ENCODE measurements at regions not wholly inside any gene's neighbourhood (a gene's known extent, or its start where the extent isn't known, plus 50 kb on each side); places are given as distances from the start of the nearest gene placed in this dataset.
A peak's percentile ranks its signal among the peaks of the same experiment; 100 is the strongest.

DNA sequence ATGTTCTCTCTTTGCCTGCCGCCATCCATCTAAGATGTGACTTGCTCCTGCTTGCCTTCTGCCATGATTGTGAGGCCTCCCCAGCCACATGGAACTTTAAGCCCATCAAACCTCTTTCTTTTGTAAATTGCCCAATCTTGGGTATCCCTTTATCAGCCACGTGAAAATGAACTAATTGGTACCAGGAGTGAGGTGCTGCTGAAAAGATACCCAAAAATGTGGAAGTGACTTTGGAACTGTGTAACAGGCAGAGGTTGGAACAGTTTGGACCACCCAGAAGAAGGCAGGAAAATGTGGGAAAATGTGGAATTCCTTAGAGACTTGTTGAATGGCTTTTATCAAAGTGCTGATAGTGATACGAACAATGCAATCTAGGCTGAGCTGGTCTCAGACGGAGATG lies 694.9 kb downstream of the FRK start:
- peaks cover 5 to 12% (median 10%) of the 10 kb centered on the region in 3 donors for H3K9me3 Mint-ChIP-seq
- H3K27me3 Mint-ChIP-seq, result no peaks in the 10 kb centered on the region

GRCh38 chr6:115363379-115363778 lies 697.3 kb downstream of the FRK start:
- Mint-ChIP-seq H3K9me3 (peaks cover 5 to 12% (median 10%) of the 10 kb centered on the region in 3 donors), H3K4me3 (no peak overlapping the region), H3K4me1 (no peaks in the 10 kb centered on the region), H3K27me3 (no peaks in the 10 kb centered on the region), H3K36me3 (no peaks in the 10 kb centered on the region), H3K27ac (no peak overlapping the region)

More for the DNA sequence above, 694.9 kb downstream of the FRK start:
- Mint-ChIP-seq H3K4me3 (no peak overlapping the region), H3K36me3 (no peaks in the 10 kb centered on the region), H3K27ac (peak overlapping the region in 1 of 3 donors; percentile 24), H3K4me1 (no peaks in the 10 kb centered on the region)

DNA sequence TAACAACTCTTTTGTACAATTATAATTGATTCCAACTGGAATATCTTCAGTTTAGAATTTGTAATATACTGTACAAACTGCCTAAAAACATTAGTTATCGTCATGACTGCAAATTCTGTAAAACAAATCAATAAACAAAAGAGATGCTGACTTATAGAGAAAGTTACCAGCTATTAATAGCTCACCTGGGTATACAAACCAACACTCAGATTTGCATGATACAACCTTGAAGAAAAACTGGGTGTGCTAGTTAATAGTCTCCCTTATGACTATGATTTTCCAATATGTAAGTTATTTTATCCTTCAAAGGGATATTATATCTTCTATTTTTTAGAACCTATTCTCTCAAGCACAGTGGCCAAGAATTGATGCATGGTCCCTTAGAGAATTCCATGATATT lies 698.5 kb downstream of the FRK start:
- Mint-ChIP-seq H3K9me3 (peaks cover 5 to 12% (median 10%) of the 10 kb centered on the region in 3 donors), H3K27me3 (no peaks in the 10 kb centered on the region), H3K36me3 (no peaks in the 10 kb centered on the region), H3K4me3 (no peak overlapping the region), H3K27ac (no peak overlapping the region), H3K4me1 (no peaks in the 10 kb centered on the region)

GRCh38 chr6:115360602-115361325 lies 699.9 kb downstream of the FRK start:
- H3K27ac Mint-ChIP-seq, result no peak overlapping the region
- H3K4me1 Mint-ChIP-seq, result no peaks in the 10 kb centered on the region

GRCh38 chr6:115358616-115359015 lies 702.1 kb downstream of the FRK start:
- Mint-ChIP-seq H3K9me3 (peaks cover 0 to 7% (median 2%) of the 10 kb centered on the region in 3 donors), H3K4me1 (no peaks in the 10 kb centered on the region), H3K4me3 (no peak overlapping the region), H3K27me3 (no peaks in the 10 kb centered on the region), H3K27ac (no peak overlapping the region), H3K36me3 (no peaks in the 10 kb centered on the region)

More at GRCh38 chr6:115360602-115361325, 699.9 kb downstream of the FRK start:
- Mint-ChIP-seq H3K36me3 (no peaks in the 10 kb centered on the region), H3K4me3 (no peak overlapping the region), H3K9me3 (peaks cover 4 to 7% (median 7%) of the 10 kb centered on the region in 3 donors), H3K27me3 (no peaks in the 10 kb centered on the region)

- H3K4me1 Mint-ChIP-seq, result no peaks in the 10 kb centered on the region
- no peak overlapping the region for H3K4me3 Mint-ChIP-seq
- H3K27ac Mint-ChIP-seq, result no peak overlapping the region
- H3K9me3 Mint-ChIP-seq, result peaks cover 0 to 7% (median 2%) of the 10 kb centered on the region in 3 donors
- H3K27me3 Mint-ChIP-seq, result no peaks in the 10 kb centered on the region
- no peaks in the 10 kb centered on the region for H3K36me3 Mint-ChIP-seq
Measured at GRCh38 chr6:115356371-115356770, 704.3 kb downstream of the FRK start.

DNA sequence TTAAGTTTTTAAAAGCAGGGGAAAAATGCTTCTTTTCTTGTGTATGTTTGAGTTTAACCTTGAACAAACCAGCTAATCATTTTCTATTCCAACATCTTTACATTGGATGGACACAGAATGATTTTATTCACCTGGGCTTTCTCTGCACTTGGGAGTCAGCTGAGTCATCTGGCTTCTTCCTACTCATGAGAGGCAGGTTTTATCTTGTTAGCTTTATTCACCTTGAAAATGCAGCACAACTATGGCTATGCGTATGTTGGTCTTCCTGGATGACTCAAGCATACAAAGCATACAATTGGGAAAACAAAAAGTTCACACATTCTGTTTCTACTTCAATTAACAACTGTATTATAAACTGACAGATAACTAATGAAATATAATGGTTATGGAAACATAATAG lies 737.7 kb downstream of the FRK start:
- Mint-ChIP-seq H3K4me3 (no peak overlapping the region), H3K9me3 (no peaks in the 10 kb centered on the region), H3K27ac (no peak overlapping the region), H3K27me3 (no peaks in the 10 kb centered on the region), H3K36me3 (no peaks in the 10 kb centered on the region), H3K4me1 (no peaks in the 10 kb centered on the region)

- Mint-ChIP-seq H3K27ac (no peak overlapping the region), H3K27me3 (no peaks in the 10 kb centered on the region), H3K36me3 (no peaks in the 10 kb centered on the region), H3K4me1 (no peaks in the 10 kb centered on the region), H3K4me3 (no peak overlapping the region), H3K9me3 (no peaks in the 10 kb centered on the region)
Measured at GRCh38 chr6:115319823-115320222, 740.9 kb downstream of the FRK start.

DNA sequence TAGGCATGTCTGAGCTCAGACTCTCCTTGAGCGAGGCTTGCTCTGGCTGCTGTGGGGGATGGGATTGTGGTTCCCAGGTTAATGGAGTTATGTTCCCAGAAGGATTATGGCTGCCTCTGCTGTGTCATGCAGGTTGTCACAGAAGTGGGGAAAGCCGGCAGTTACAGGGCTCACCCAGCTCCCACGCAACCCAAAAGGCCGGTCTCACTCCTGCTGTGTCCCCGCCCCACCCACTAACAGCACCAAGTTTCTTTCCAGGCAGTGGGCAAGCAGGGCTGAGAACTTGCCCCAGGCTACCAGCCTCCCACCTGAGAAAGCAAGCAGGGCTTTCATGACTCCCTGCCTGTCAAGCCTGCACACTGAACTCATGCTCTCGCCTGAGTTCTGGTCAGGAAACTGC lies 750.5 kb downstream of the FRK start:
- Mint-ChIP-seq H3K36me3 (no peaks in the 10 kb centered on the region), H3K27me3 (no peaks in the 10 kb centered on the region)

GRCh38 chr6:115302731-115303130 lies 758.0 kb downstream of the FRK start:
- H3K4me1 Mint-ChIP-seq, result peaks cover 0 to 2% (median 0%) of the 10 kb centered on the region in 3 donors
- H3K27ac Mint-ChIP-seq, result no peak overlapping the region
- H3K4me3 Mint-ChIP-seq, result no peak overlapping the region
- H3K9me3 Mint-ChIP-seq, result peaks cover 0 to 5% (median 3%) of the 10 kb centered on the region in 3 donors
- no peaks in the 10 kb centered on the region for H3K36me3 Mint-ChIP-seq
- no peaks in the 10 kb centered on the region for H3K27me3 Mint-ChIP-seq

More for the DNA sequence above, 750.5 kb downstream of the FRK start:
- Mint-ChIP-seq H3K27ac (no peak overlapping the region), H3K4me1 (peaks cover 0 to 2% (median 0%) of the 10 kb centered on the region in 3 donors), H3K9me3 (peaks cover 2 to 14% (median 3%) of the 10 kb centered on the region in 3 donors), H3K4me3 (no peak overlapping the region)

DNA sequence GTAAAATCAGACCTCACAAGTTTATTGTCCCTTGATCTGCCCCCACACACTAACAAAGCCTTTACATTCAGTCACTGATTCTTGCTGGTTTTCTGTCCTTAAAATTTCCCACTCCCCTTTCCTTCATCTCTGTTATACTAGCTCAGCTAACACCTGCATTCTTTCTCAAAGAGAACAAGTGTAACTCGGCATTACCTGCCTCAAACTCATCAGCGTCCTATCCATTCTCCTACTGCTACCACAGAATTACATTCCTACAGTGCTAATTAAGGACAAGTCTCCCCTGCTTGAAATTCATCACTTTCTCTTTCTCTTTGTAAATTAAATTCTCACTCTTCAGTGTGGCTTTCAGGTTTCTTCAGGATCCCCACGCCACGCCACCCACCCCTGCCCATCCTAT lies 773.2 kb downstream of the FRK start:
- H3K4me3 Mint-ChIP-seq, result no peak overlapping the region
- H3K4me1 Mint-ChIP-seq, result no peaks in the 10 kb centered on the region
- H3K9me3 Mint-ChIP-seq, result peaks cover 0 to 4% (median 2%) of the 10 kb centered on the region in 3 donors
- no peak overlapping the region for H3K27ac Mint-ChIP-seq
- H3K27me3 Mint-ChIP-seq, result no peaks in the 10 kb centered on the region
- no peaks in the 10 kb centered on the region for H3K36me3 Mint-ChIP-seq

DNA sequence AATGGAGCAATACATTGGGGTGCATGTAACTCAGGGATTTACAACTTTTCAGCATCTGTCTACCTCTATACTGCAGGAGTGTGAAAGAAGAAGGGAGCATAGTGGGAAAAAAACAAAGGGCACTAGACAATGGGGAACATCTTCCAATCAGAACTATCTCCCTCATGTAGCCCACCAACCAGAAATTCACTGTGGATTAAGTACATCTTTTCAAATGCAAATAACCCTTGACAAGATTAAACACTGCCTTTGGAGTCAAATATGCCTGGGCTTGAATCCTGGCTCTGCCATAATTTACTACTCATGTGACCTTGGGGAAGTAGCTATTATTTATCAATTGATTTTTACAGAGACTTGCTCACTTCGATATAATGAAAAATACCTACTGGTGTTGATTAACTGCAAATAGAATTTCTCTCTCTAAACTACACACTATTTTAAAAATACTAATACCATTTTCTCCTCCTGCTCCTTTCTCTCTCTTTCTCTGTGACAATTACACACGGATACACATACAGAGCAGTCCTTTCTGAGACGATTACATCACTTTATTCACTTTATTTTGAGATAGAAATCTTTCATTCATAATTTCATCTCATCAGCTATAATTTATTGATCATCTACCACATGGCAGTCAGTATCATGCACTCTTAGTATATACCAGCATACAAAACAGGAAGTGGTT lies 783.7 kb downstream of the FRK start:
- no peaks in the 10 kb centered on the region for H3K27me3 Mint-ChIP-seq

GRCh38 chr6:115272311-115272710 lies 788.4 kb downstream of the FRK start:
- no peaks in the 10 kb centered on the region for H3K4me1 Mint-ChIP-seq
- H3K36me3 Mint-ChIP-seq, result no peaks in the 10 kb centered on the region
- no peaks in the 10 kb centered on the region for H3K27me3 Mint-ChIP-seq
- H3K9me3 Mint-ChIP-seq, result peaks cover 3 to 11% (median 3%) of the 10 kb centered on the region in 3 donors
- H3K27ac Mint-ChIP-seq, result no peak overlapping the region
- no peak overlapping the region for H3K4me3 Mint-ChIP-seq

More for the DNA sequence above, 783.7 kb downstream of the FRK start:
- no peaks in the 10 kb centered on the region for H3K36me3 Mint-ChIP-seq
- no peak overlapping the region for H3K27ac Mint-ChIP-seq
- H3K4me1 Mint-ChIP-seq, result no peaks in the 10 kb centered on the region
- no peak overlapping the region for H3K4me3 Mint-ChIP-seq
- peaks cover under 1 to 4% (median 2%) of the 10 kb centered on the region in 3 donors for H3K9me3 Mint-ChIP-seq

DNA sequence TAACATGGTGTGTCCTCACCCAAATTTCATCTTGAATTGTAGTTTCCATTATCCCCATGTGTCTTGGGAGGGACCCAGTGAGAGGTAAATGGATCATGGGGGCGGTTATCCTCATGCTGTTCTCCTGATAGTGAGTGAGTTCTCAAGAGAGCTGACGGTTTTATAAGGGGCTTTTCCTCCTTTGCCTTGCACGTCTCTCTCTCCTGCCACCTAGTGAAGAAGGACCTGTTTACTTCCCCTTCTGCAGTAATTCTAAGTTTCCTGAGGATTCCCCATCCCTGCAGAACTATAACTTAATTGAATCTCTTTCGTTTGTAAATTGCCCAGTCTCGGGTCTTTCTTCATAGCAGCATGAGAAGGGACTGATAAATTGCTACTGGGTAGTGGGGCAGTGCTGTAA lies 789.3 kb downstream of the FRK start:
- Mint-ChIP-seq H3K4me1 (no peaks in the 10 kb centered on the region), H3K27ac (no peak overlapping the region), H3K9me3 (peaks cover 3 to 11% (median 3%) of the 10 kb centered on the region in 3 donors), H3K36me3 (no peaks in the 10 kb centered on the region), H3K4me3 (no peak overlapping the region), H3K27me3 (no peaks in the 10 kb centered on the region)

DNA sequence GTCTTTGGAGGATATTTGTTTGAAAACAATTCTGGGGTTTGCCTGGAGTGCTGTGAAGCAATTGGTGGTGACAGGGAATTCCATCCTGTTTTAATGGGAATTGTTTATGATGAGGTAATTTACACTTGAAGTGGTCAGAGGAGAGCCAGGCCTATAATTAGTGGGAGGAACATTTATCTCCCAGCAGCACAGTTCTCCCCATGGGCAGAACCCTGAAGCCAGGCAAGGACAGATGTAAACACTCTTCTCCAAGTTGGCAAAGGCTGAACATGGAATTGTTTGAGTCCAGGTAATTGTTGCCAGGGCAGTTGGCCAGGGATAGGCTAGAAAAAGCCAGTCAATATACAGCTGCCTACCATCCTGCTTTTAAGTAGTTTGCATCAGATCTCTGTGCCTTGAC lies 789.7 kb downstream of the FRK start:
- H3K9me3 Mint-ChIP-seq, result peaks cover 3 to 15% (median 4%) of the 10 kb centered on the region in 3 donors
- H3K4me3 Mint-ChIP-seq, result no peak overlapping the region
- no peaks in the 10 kb centered on the region for H3K4me1 Mint-ChIP-seq
- no peak overlapping the region for H3K27ac Mint-ChIP-seq
- no peaks in the 10 kb centered on the region for H3K27me3 Mint-ChIP-seq
- no peaks in the 10 kb centered on the region for H3K36me3 Mint-ChIP-seq

- Mint-ChIP-seq H3K9me3 (peaks cover 0 to 4% (median 0%) of the 10 kb centered on the region in 3 donors), H3K36me3 (no peaks in the 10 kb centered on the region), H3K27ac (no peak overlapping the region), H3K4me3 (no peak overlapping the region), H3K27me3 (no peaks in the 10 kb centered on the region), H3K4me1 (no peaks in the 10 kb centered on the region)
Measured at GRCh38 chr6:115241373-115241772, 819.3 kb downstream of the FRK start.

Measured in IgD-negative memory B cell (primary cell).